GM12892 (cell line): ENCODE measurements at regions not wholly inside any gene's neighbourhood (a gene's known extent, or its start where the extent isn't known, plus 50 kb on each side); places are given as distances from the start of the nearest gene placed in this dataset.
A peak's percentile ranks its signal among the peaks of the same experiment; 100 is the strongest.

Experiments
- DNase-seq: peaks from one replicate; pipeline ENCODE4 v3.0.0; 2011; ENCODE audit not compliant: insufficient read length
- FAIRE-seq: peaks from 2 replicates; lab custom pipeline; 2011; peaks lifted over from hg19 to GRCh38; lab: Jason Lieb, UNC
- POLR2A ChIP-seq: IDR thresholded peaks from 2 replicates; pipeline ENCODE4 v1.6.1; 2011; ENCODE audit warnings: low read depth, low read length, control low read depth
- POLR2AphosphoS5 ChIP-seq: IDR thresholded peaks from 2 replicates; pipeline ENCODE4 v1.6.1; 2011; ENCODE audit warnings: low read depth, low read length, control low read depth
- TAF1 ChIP-seq: IDR thresholded peaks from 2 replicates; pipeline ENCODE4 v1.6.1; 2011; ENCODE audit warnings: low read depth, mild to moderate bottlenecking, control low read depth, low read length, borderline replicate concordance

GRCh38 chr12:30824311-30824710, 69.6 kb upstream of the CAPRIN2 start:
- FAIRE-seq: no peak
- TF ChIP-seq TAF1 (no peak), POLR2A (no peak), POLR2AphosphoS5 (no peak)
- DNase-seq: no peak

GRCh38 chr12:30823764-30824163, 69.0 kb upstream of the CAPRIN2 start:
- DNase-seq (no peak), FAIRE-seq (no peak)
- TF ChIP-seq TAF1: no peak
- TF ChIP-seq POLR2A: no peak

GRCh38 chr12:30823156-30823699, 68.5 kb upstream of the CAPRIN2 start:
- peak; percentile 19 for DNase-seq
- no peak for FAIRE-seq
- TF ChIP-seq TAF1: no peak
- TF ChIP-seq POLR2AphosphoS5: no peak
- TF ChIP-seq POLR2A: no peak

DNA sequence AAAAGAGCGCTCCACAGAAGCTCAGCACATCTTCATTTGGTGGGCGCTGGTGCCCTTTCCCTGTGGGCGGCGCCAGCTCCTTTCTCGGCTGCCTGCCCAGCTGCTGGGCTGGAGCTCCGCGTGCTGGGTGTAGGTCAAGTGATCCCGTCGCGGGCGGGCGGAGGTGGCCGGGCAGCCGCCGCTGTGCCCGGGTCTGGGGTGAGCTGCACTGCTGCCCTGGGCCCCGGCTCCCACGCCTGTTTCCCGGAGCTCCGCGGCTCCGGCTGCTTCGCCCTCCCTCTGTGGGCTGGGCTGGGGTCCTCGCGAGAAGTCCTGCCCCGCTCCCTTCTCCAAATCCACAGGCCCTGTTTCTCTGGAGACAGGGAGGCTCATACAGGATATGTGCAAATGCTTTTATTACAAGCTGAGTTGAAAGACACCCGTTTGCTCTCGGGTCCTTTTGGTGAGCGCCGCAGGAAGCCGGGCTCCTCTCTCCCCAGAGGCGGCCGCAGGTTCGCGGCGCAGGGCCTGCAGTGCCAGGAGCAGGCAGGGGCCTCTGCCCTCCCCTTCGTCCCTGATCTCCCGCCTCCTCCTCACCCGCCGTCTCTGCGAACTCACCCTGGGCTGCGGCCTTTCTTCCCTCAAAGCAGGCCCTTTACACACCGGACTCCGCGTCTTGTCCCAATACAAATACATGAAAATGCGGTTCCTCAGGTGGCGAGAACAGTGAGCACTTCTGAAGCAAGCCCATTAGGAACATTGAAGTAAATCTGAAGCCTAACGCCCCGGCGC, 67.8 kb upstream of the CAPRIN2 start:
- no peak for FAIRE-seq
- peak; percentile 38 for DNase-seq
- no peak for TF ChIP-seq POLR2A
- TF ChIP-seq TAF1: no peak
- no peak for TF ChIP-seq POLR2AphosphoS5

DNA sequence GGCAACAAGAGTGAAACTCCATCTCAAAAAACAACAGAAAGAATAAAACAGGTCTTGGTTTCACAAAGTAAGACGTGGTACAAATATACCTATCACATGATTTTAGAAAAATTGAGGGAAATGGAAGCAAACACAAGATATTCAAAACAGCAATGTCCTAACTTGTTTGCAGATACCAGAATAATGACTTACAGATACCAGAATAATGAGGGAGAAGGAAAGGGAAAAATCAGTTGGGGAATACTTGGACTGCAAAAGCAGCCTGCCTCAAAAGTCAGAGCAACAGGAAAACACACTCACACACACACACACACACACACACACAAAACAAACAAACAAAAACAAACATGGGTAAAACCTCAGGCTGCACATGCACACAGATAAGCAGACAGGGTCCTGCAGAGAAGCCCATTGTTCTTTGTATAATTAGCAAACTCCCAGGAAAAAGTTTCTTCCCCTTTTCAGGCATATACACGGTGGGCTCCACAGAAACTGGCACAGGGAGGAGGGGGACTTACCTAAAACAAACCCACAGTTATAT, 65.7 kb upstream of the CAPRIN2 start:
- FAIRE-seq (no peak), DNase-seq (no peak)
- TF ChIP-seq POLR2A (no peak), POLR2AphosphoS5 (no peak), TAF1 (no peak)

DNA sequence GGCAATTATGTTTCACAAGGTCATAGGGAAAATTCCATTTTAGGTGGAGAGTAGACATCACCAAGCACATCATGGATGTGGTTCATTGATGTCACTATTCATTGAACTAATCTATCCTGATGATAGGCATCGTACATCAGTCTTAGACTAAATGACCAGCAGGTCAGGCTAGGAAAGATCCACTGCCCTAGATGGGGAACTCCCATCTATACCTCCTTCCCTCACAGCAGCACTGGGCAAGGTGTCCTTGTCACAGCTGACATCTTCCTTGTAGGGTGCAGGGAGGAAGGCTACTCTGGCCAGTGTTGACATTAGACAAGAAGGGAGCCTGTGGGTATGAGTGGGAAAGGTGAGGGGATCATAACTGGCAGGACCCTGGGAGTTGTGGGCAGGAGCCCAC, 63.8 kb upstream of the CAPRIN2 start:
- DNase-seq (no peak), FAIRE-seq (no peak)
- no peak for TF ChIP-seq POLR2A
- TF ChIP-seq TAF1: no peak

DNA sequence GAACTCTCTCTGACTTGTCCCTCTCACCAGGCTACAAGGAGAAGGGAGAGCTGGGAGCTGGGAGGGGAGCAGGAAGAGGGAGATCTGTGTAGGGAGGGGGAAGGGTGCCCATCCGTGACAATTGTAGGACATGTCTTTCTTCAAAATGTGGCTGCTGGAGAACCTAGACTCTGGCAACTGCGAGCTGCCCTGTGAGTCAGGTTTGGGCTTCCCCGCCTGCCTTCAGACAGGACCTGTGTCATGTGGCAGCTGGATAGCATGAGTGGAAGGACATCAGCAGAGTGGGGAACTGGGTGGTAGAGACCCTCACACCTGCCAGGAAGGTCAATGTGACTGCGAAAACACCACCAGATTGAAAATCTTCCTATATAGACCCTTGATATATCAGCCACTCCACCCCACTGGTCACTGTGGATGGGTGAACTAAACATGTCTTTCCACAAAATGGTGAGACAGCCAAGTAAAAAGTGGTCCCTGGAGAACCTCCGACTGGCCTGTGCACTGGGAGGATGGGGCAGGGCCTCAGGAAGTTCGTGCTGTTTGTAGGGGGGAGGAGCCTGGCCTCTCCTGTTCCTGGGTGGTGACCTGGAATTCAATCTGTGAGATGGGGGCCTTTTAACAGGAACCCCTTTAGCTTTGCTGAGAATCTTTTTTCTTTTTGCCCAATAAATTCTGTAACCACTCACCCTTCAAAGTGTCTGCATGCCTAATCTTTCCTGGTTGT, 62.2 kb upstream of the CAPRIN2 start:
- FAIRE-seq: no peak
- no peak for TF ChIP-seq TAF1
- no peak for TF ChIP-seq POLR2A
- no peak for TF ChIP-seq POLR2AphosphoS5

DNA sequence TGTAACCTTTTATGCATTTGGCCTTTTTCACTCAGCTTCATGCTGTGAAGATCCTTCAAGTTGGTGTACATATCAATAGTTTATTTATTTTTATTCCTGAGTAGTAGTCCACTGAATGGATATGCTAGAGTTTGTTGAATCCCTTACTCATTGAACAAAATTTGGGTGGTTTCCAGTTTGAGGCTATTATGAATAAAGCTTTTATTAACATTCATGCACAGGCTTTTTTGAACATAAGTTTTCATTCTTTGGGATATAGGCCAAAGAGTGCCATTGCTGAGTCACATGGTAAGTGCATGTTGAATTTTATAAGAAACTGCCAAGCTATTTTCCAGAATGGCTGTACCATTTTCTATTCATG, 59.5 kb upstream of the CAPRIN2 start:
- TF ChIP-seq POLR2A: no peak
- TF ChIP-seq TAF1: no peak
- no peak for TF ChIP-seq POLR2AphosphoS5
- DNase-seq: no peak
- no peak for FAIRE-seq

More for the DNA sequence above, 62.2 kb upstream of the CAPRIN2 start:
- DNase-seq: no peak

- FAIRE-seq: no peak
- no peak for TF ChIP-seq TAF1
- no peak for TF ChIP-seq POLR2AphosphoS5
- TF ChIP-seq POLR2A: no peak
- DNase-seq: no peak
These were observed 59.0 kb upstream of the CAPRIN2 start for GRCh38 chr12:30813525-30814294.

GRCh38 chr12:30811966-30812365, 57.2 kb upstream of the CAPRIN2 start:
- no peak for FAIRE-seq
- no peak for DNase-seq
- TF ChIP-seq POLR2A (no peak), POLR2AphosphoS5 (no peak), TAF1 (no peak)

GRCh38 chr12:30810918-30811317, 56.2 kb upstream of the CAPRIN2 start:
- DNase-seq (no peak), FAIRE-seq (no peak)
- TF ChIP-seq POLR2AphosphoS5: no peak
- TF ChIP-seq POLR2A: no peak
- no peak for TF ChIP-seq TAF1
